ENCODE measurements at regions not wholly inside any gene's neighbourhood (a gene's known extent, or its start where the extent isn't known, plus 50 kb on each side); places are given as distances from the start of the nearest gene placed in this dataset.
A peak's percentile ranks its signal among the peaks of the same experiment; 100 is the strongest.
"Not testable (repeated sequence)": the region's sequence is repeated elsewhere in the genome, so short reads cannot be mapped to it uniquely, and the experiment has no call there.

DNA sequence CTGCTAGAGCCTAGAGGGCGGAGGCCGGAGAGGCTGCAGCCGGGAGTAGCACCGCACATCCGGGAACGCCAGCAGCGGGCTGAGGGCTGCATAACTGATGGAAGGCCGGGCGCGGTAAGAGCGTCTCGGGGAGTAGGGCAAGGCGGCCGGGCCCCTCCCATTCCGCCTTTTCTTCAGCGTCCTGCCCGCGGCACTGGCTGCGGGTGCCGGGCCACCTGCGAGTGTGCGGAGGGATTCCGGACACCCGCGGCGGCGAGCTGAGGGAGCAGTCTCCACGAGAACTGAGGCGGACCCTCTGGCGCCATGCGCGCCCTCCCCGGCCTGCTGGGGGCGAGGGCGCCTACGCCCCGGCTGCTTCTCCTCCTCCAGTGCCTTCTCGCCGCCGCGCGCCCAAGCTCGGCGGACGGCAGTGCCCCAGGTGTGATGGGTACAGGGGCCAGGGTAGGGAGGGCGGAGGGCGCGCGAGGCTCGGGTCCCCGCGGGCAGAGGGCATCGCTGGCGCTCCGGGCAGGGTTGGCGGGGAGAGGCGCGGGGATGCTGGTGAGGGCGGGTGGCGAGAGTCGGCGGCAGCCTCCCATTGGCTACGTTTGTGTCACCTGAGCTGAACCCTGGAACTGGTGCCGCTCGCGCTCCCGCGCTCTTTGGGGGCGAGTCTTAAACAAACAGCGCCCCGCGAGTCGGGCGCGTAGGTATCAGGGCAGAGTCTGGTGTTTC is 334.4 kb downstream of the SRGAP2C start:
- DNase-seq, result peak; percentile 43

DNA sequence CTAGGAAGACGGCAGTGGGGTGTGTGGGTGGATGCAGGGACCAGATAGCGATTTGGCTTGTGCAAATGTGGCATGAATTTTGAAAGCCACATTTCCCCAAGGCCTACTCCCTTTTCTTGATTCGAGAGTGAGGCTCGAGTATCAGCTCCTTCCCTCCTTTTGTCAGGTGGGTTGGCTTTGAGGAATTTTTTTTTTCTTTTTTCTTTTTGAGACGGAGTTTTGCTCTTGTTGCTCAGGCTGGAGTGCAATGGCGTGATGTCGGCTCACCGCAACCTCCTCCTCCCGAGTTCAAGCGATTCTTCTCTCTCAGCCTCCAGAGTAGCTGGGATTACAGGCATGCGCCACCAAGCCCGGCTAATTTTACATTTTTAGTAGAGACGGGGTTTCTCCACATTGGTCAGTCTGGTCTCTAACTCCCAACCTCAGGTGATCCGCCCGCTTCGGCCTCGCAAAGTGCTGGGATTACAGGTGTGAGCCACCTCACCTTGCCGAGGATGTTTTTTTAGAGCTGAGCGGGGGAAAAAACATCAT is 335.0 kb downstream of the SRGAP2C start:
- DNase-seq, result not testable (repeated sequence)

DNA sequence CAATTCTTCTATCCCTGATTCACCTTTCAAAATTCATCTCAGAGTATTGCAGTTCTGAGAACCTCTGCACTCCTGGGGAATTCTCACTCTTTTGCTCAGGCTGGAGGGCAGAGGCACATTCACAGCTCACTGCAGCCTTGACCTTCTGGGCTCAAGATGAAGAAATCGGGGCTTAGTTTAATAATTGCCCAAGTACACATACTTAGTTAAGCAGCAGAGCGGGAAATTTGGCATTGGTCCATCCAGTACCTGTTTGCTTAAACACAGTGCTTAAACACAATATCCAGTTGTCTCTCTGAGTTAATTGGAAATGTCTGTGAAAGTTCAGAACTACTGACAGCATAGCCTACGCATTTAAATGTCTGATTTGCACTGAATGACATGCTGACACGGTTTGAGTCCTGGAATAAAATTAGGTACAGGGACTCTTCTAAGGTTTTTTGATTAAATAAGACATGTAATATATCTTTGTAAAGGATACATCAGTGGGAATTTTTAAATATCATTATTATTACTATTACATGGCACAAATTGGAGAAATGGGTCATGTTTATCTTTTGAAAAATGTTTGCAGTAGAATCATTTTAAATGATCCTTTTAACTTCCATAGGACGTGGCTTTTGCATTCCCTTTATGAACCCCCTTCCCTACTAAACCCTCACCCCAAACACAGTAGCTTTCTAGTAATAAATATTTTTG is 337.4 kb downstream of the SRGAP2C start:
- no peak for DNase-seq

DNA sequence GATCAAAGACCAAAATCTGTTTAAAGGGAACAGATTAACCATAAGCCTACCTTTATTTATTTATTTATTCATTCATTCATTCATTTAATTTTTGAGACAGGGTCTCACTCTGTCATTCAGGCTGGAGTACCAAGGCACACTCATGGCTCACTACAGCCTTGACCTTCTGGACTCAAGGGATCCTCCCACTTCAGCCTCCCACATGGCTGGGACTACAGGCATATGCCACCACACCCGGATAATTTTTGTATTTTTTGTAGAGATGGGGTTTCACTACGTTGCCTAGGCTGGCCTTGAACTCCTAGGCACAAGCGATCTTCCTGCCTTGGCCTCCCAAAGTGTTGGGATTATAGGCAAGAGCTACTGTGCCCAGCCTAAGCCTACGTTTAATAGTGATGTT is 338.3 kb downstream of the SRGAP2C start:
- DNase-seq, result not testable (repeated sequence)

DNA sequence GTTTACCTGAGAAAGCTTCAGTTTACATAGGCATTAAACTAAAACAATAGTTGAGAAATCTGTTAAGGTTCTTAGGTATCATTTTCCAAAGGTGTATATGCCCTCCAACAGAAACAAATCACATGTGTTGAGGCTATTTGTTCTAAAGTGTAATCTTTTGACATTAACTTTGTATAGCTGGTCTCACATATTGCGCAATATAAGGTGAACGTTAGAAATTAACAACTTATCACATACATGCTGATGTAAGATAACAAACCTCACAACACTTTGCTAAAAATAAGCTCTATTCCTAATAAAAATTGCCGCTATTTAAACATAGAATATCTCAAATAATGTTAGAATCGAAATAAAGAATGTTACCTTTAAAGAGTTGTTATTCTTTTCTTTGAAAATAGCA is 340.6 kb downstream of the SRGAP2C start:
- no peak for DNase-seq

DNA sequence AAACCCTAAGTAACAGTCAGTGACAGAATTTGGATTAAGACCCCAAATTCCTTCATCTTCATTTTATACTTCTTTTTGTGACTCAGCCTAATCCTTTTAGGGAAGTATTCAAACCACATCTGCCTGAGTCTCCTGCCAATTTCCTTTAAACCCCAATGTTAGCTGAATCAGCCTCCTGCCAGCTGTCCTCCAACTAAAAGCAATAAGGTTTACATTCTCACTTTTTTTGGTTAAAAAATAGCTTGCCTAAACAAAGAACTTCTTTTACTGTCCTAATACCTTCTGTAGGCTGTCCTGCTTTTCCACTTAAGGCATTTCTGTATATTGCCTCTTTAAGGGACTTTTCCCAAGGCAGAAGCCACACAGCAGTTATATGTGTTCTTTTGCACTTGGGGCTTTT is 344.2 kb downstream of the SRGAP2C start:
- not testable (repeated sequence) for DNase-seq

DNA sequence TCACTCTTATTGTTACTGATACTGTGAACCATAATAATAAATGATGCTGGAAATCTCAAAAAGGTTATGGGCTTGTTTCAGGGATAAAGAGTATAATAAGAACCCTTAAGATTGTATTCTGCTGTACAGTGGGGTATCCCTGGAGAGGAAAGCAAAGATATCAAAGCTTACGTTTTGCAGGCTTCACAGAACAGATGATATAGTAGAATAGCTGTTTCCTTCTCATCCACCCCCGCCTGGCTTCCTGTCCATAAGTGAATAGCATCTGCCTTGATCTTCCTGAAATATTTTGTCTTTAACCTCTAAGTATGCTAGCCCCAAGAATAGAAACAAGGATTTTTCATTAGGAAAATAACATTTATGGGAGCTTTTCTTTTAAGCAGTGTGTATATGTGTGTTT is 345.3 kb downstream of the SRGAP2C start:
- DNase-seq, result not testable (repeated sequence)

DNA sequence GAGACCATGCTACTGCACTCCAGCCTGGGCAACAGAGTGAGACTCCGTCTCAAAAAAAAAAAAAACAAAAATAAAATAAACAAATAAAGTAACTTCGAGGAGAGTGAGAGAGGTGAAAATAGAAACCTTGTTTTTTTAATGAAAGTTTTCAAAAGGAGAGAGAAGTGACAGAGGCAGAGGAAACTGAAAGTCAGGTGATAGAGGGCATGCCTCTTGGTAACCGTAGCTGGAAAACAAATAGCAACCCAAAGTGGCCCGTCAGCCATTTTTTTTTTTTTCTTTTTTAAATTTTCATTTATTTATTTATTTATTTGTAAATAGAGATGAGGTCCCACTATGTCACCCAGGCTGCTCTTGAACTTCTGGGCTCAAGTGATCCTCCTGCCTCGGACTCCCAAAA is 347.0 kb downstream of the SRGAP2C start:
- not testable (repeated sequence) for DNase-seq

DNA sequence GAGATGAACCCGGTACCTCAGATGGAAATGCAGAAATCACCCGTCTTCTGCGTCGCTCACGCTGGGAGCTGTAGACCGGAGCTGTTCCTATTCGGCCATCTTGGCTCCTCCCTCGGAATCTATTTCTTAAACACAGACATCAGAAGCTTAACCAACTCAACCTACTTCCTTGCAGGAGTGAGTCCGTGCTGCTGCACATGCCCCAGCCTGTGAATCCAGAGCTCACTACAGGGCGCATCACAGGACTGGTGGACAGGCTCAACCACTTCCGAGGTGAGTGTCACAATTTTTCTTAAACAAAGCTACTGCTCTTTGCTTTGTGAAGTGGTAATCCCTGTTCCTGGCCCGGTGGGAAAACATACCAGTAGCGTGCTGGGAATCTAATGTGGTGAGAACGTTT is 353.4 kb downstream of the SRGAP2C start:
- not testable (repeated sequence) for DNase-seq

DNA sequence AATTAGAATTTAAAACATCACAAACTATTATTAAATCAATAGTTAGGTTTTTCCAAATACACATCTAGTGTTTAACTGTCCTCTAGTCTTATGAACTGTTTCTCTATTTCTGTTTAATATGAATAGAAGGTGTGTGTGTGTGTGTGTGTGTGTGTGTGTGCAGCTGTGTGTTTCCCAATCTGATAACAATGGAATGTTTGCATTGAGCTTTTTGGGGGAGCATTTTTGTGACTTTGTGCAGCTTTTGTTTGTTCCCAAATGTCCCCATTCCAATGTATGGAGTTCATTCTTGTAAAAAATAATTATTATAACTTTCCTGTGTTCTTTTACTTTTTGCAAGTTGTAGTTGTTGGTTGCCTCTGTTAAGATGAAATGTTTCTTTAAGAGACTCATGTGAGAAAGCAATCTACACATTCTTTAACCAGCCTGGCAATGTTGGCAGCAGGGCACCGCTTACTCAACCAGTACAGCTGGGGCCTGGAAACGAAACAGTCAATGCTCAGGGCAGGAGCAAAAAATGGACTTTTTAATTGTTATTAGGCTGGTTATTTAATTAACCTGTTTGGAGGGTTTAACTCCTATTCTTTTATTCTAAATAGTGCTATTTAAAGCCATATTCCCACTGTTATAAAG is 354.3 kb downstream of the SRGAP2C start:
- DNase-seq, result no peak

DNA sequence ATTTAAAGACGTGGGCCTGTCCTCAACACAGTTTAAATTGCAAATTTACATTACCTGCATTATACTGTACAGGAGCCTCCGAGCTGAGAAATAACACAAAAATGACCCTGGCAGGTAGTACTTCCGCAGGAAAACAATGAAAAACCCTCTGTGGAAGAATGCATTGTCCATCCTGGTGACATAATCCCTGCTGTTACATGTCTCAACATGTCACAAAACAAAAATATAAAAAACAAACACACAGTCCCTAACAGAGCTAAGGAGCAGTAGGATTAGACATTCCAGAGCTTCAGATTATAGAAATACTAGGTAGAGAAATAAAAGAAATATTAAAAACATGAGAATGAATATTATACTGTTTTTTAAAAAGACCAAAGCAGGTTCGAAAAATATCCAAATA is 359.2 kb downstream of the SRGAP2C start:
- DNase-seq, result not testable (repeated sequence)

DNA sequence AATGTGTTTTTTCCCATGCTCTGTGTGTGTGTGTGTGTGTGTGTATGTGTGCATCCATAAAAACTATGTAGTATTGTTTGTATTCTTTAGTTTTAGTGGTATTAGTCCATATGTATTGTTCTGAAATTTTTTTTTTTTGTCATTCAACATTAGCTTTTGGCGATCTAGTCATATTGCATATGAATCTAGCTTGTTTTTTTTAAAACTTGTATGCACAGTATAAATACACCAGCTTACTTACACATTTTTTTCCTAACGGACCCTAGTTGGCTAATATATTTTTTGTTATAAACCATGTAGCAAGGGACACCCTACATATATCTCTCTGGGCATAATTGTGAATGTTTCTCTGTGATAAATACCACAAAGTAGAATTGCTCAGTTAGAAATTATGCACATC is 359.7 kb downstream of the SRGAP2C start:
- DNase-seq, result no peak

DNA sequence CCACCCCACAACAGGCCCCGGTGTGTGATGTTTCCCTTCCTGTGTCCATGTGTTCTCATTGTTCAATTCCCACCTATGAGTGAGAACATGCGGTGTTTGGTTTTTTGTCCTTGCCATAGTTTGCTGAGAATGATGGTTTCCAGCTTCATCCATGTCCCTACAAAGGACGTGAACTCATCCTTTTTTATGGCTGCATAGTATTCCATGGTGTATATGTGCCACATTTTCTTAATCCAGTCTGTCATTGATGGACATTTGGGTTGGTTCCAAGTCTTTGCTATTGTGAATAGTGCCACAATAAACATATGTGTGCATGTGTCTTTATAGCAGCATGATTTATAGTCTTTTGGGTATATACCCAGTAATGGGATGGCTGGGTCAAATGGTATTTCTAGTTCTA is 361.1 kb downstream of the SRGAP2C start:
- not testable (repeated sequence) for DNase-seq

DNA sequence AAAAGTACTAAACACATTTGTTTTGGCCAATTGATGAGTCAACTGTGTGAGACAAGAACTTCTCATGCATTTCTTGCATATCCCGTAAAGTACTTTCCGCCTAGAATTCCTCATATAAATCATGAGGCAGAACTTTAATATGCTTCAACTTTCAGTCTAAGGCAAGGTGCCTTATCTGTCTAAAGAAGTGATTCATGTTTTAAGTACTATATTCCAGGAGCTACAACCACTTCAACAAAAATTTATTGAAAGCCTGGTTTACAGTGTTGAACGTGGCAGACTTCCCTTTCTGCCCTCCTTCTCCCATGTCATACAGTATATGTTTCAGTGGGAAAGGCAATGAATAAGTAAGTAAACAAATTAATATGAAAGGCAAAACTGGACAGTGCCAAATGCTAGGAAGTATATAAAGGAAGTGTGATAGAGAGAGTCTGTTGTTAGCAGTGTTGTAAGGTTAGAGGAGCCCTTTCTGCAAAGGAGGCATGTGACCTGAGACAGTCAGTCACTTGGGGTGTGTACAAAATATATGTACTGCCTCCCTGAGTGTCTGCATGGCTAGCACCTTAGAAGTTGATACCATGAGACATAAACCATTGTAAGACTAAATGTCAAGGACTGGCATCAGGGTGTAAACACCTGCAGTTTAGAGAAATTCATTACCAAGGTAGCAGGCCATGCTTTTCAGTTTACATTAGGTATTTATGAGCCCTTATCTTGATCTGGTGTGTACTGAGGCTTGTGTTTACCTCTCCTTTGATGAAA is 362.2 kb downstream of the SRGAP2C start:
- no peak for DNase-seq

DNA sequence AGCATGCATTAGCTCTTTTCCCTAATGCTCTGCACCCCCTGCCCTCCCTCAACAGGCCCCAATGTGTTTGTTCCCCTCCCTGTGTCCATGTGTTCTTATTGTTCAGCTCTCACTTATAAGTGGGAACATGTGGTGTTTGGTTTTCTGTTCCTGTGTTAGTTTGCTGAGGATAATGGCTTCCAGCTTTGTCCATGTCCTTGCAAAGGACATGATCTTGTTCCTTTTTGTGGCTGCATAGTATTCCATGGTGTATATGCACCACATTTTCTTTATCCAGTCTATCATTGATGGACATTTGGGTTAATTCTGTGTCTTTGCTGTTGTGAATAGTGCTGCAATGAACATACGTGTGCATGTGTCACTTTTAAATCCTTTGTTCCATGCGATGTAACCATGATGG is 363.0 kb downstream of the SRGAP2C start:
- DNase-seq, result not testable (repeated sequence)

DNA sequence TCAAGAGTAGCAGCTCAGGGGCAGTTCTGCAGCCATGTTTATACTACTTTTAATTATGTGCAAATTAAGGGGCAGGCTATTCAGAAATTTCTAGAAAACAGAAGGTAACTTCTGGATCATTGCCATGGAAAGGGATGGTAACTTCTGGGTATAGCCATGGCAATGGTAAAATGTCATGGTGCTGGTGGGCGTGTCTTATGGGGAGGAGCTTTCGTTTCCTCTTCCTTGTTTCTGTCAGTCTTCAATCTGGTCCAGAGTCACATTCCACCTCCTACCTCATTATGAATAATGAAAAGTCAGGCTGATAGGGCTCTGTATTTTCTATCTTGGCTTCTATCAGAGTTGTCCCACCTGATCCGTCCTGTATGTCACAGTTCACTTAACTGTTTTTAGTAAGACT is 366.0 kb downstream of the SRGAP2C start:
- not testable (repeated sequence) for DNase-seq

DNA sequence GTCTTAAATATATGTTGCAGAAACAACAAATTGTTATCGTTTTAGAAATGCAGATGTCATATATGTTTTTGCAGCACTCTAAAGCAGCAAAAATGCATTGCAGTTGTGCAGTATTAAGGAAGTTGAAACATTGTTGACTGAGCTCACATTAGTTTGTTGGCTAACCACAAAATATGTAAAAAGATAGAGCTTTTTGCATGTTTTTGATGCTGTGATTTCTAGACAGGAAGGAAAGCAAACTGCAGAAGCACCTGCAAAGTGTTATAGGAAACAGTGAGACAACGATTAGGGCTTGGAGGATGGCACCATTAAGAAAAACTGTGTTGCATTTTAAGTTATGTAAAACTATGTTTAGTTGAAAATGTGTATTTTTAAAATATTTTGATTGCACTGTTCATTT is 366.7 kb downstream of the SRGAP2C start:
- DNase-seq, result not testable (repeated sequence)

DNA sequence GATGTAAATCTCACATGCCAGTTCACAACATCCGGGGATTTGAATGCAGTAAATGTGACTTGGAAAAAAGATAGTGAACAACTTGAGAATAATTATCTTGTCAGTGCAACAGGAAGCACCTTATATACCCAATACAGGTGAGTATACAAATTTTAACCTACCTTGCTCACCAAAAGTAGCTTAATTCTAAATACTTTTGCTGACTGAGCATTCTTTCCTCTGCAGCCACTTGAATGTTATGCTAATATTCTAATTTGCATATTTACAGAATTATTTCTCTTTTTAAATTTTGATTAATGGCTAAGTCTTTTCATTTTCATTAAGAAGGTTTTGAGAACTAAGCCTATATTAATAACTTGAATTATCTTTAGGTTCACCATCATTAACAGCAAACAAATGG is 371.8 kb downstream of the SRGAP2C start:
- DNase-seq, result not testable (repeated sequence)

DNA sequence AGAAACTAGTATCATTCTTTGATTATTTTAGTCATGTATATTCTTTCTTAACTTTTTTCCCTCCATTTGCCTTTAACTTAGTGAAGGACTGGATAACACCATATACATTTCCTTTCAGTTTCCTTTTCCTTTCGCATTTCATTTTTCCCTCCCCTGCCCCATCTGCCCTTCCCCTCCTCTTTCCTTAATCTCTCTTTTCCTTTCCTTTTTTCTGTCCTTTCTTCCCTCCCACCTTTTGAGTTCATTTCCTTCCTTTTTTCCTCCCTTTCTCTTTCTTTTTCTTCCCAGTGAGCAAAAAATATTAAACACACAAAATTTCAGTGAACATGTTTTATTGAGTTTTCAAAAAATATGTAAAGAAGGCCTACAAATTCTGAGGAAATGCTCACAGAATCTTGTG is 373.3 kb downstream of the SRGAP2C start:
- not testable (repeated sequence) for DNase-seq

DNA sequence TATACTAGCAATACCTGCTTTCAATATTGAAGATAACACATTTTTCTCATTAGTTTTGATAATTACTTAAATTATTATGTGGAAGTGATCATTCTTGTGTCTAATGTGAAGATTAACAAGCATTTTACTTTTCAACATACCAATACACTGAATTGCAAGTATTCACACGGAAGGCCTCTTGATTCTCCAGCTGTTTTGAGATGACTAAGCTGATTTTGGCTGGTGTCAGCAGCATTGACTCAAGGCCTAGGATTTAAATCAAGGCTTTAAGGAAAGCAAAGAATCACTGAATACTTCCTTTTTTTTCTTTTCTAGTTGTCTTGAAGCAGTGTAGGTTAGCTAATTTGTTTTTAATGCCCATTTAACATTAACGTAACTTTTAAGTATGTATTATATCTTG is 373.7 kb downstream of the SRGAP2C start:
- DNase-seq, result no peak

DNA sequence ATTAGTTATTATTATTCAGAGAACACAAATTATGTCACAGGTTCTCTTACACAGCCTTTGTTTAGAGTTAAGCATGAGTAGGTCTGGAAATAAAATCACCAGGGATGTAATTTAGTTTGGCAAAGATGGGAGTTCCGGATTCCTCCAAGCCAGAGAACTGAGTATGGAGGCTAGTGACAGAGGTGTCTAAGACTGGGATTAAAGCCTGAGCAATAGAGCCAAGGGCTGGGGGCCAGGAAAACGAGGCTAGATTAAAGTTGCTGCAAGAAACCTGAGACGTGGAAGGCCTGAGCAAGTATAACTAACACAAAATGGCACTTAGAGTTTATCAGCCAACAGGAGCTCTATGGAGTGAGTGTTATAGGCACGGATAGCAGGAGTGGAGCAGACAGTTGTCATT is 381.6 kb downstream of the SRGAP2C start:
- DNase-seq, result no peak

DNA sequence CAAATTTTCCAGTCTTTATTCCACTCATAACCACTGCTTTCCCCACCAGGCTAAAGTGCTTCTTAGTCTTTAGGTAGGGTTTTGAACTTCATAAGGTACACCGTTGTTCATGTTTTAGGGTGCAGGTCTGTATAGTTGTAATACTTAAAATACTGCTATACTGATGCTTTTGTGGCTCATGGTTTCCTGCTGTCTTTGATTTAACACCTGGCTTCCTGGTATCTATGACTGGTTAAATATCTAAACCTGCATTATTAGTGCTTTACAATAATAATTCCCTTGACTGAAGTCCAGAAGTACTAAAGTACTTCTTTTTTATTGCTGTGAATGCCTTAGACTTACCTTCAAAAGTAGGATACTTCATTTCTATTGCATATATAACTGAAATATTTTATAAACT is 384.7 kb downstream of the SRGAP2C start:
- no peak for DNase-seq

DNA sequence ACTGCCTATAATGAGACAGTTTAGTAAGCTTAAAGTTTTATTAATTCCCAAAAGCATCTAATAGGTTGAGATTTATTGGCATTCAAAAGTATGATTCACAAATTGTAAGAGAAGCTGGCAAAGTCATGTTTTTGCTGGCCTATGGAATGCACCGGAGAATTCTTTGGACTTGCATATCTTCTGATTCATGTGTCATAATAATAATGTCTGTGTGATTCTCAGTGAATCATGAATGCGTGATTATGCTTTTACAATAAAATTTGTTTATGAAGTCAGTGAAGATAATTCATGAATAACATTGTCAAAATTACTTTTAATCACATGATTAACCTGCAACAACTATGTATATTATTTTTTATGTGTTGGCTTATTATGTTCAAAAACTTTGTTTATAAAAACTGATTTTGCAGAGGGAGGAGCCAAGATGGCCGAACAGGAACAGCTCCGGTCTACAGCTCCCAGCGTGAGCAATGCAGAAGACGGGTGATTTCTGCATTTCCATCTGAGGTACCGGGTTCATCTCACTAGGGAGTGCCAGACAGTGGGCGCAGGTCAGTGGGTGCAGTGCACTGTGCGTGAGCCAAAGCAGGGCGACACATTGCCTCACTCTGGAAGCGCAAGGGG is 389.2 kb downstream of the SRGAP2C start:
- not testable (repeated sequence) for DNase-seq
